ENCODE measurements at regions not wholly inside any gene's neighbourhood (a gene's known extent, or its start where the extent isn't known, plus 50 kb on each side); places are given as distances from the start of the nearest gene placed in this dataset.
"Not testable (repeated sequence)": the region's sequence is repeated elsewhere in the genome, so short reads cannot be mapped to it uniquely, and the experiment has no call there.

DNA sequence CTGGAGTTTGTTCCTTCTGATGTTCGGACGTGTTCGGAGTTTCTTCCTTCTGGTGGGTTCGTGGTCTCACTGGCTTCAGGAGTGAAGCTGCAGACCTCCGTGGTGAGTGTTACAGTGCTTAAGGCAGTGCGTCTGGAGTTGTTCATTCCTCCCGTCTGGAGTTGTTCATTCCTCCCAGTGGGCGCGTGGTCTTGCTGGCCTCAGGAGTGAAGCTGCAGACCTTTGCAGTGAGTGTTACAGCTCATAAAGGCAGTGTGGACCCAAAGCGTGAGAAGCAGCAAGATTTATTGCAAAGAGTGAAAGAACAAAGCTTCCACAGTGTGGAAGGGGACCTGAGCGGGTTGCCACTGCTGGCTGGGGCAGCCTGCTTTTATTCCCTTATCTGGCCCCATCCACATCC, 63.4 kb upstream of the DDHD1 start:
- H3K9me3 ChIP-seq (ENCODE audit: control insufficient read depth, low read depth, low read length); DNase-seq; H3K36me3 ChIP-seq (ENCODE audit: control insufficient read depth, insufficient read depth, low read length); H3K27ac ChIP-seq (ENCODE audit: low read length); H3K4me3 ChIP-seq (ENCODE audit: low read length); H3K27me3 ChIP-seq (ENCODE audit: control insufficient read depth, insufficient read depth, low read length); H3K4me1 ChIP-seq (ENCODE audit: control insufficient read depth, insufficient read depth, low read length): not testable (repeated sequence)
- no CpG with 5 or more reads among the region's 11 CpGs for WGBS (ENCODE audit: insufficient coverage, low lambda C conversion rate)

DNA sequence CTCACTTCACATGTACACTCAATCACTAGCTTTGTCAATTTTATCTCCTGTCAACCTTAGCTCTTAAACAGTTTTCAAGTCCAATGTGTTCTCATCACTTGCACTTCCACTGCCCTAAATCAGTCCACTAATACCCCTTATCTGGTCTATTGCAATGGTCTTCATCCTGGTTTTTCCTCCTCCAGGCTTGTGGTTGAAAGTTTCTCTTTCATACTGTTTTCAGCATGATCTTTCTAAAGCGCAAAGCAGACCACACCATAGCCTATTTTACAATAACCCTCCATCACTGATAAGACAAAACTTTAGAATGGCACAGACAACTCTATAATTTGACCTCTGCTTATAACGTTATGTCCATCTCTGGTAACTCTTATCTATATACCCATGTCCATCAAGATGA, 62.0 kb upstream of the DDHD1 start:
- no peaks in the 10 kb centered on the region for H3K9me3 ChIP-seq (ENCODE audit: control insufficient read depth, low read depth, low read length)
- WGBS (ENCODE audit: insufficient coverage, low lambda C conversion rate), result 88% methylated on average over 2 of the region's 2 CpGs
- no peaks in the 10 kb centered on the region for H3K27me3 ChIP-seq (ENCODE audit: control insufficient read depth, insufficient read depth, low read length)
- H3K4me3 ChIP-seq (ENCODE audit: low read length), result no peak overlapping the region
- no peak for DNase-seq
- H3K36me3 ChIP-seq (ENCODE audit: control insufficient read depth, insufficient read depth, low read length), result no peaks in the 10 kb centered on the region
- H3K27ac ChIP-seq (ENCODE audit: low read length), result no peak overlapping the region
- H3K4me1 ChIP-seq (ENCODE audit: control insufficient read depth, insufficient read depth, low read length), result no peaks in the 10 kb centered on the region

DNA sequence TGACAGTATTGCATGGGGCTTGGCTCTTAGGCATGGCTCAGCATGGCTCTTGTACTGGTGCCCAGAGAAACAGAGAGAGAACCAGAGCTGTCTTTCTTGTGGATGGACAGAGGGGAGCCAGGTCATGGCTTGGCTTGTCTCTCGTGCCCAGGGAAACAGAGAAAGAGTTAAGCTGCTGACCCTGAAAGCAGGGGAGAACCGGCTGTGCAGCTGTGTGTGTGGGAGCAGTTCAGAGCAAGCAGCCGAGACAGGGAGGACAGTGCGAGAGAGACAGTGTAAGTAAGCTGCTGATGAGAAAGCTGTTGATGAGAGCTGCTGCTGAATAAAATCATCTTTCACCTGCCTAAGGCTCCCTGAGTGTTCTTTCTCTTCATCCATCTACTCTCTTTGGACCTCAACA, 61.3 kb upstream of the DDHD1 start:
- no CpG with 5 or more reads among the region's 4 CpGs for WGBS (ENCODE audit: insufficient coverage, low lambda C conversion rate)
- no peak for DNase-seq
- Histone ChIP-seq H3K4me3 (ENCODE audit: low read length) (no peak overlapping the region), H3K4me1 (ENCODE audit: control insufficient read depth, insufficient read depth, low read length) (no peaks in the 10 kb centered on the region), H3K27ac (ENCODE audit: low read length) (no peak overlapping the region), H3K27me3 (ENCODE audit: control insufficient read depth, insufficient read depth, low read length) (no peaks in the 10 kb centered on the region), H3K9me3 (ENCODE audit: control insufficient read depth, low read depth, low read length) (no peaks in the 10 kb centered on the region), H3K36me3 (ENCODE audit: control insufficient read depth, insufficient read depth, low read length) (no peaks in the 10 kb centered on the region)

DNA sequence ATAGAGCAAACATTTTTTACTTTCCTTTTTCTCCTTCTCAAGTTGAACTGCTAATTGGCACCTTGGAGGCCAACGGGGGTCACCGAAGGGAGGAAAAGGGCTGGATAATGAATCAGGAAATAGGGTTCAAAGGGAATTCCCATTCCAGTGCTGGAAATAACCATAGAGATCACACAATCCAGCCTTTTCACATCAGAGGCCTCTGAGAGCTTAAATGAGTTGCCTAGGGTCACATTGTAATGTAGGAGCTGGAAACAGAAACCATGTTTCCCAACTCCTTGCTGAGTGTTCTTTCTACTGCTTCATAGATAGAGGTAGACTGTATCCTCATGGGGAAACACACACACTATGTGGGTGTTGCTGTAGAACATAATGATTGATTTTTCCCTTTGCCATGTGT, 60.6 kb upstream of the DDHD1 start:
- Histone ChIP-seq H3K36me3 (ENCODE audit: control insufficient read depth, insufficient read depth, low read length) (no peaks in the 10 kb centered on the region), H3K27me3 (ENCODE audit: control insufficient read depth, insufficient read depth, low read length) (no peaks in the 10 kb centered on the region), H3K9me3 (ENCODE audit: control insufficient read depth, low read depth, low read length) (no peaks in the 10 kb centered on the region), H3K4me3 (ENCODE audit: low read length) (no peak overlapping the region), H3K4me1 (ENCODE audit: control insufficient read depth, insufficient read depth, low read length) (no peaks in the 10 kb centered on the region), H3K27ac (ENCODE audit: low read length) (no peak overlapping the region)
- DNase-seq, result no peak
- no CpG with 5 or more reads among the region's 2 CpGs for WGBS (ENCODE audit: insufficient coverage, low lambda C conversion rate)

DNA sequence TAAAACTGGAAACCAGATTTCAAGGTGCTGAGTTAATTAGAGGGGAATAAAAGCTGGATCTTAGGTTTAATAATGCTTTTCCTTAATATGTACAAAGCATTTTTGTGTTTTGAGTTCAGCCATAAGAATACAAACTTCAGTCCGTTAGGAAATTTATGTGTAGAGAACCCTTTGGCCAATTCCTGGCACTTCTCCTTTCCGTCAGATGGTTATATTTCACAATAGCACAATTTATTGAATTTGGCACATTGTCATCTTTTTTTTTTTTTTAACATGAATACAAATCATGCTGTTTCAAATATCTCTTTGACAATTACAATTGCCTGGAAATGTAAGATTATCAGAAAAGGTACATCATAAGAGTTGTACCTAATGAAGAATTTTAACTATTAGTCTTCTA, 56.2 kb upstream of the DDHD1 start:
- no peak overlapping the region for H3K27ac ChIP-seq (ENCODE audit: low read length)

More for the DNA sequence above, 56.2 kb upstream of the DDHD1 start:
- H3K9me3 ChIP-seq (ENCODE audit: control insufficient read depth, low read depth, low read length), result no peaks in the 10 kb centered on the region
- WGBS (ENCODE audit: insufficient coverage, low lambda C conversion rate), result 83% methylated on average over 1 of the region's 2 CpGs
- H3K36me3 ChIP-seq (ENCODE audit: control insufficient read depth, insufficient read depth, low read length), result no peaks in the 10 kb centered on the region
- H3K4me1 ChIP-seq (ENCODE audit: control insufficient read depth, insufficient read depth, low read length), result no peaks in the 10 kb centered on the region
- H3K27me3 ChIP-seq (ENCODE audit: control insufficient read depth, insufficient read depth, low read length), result no peaks in the 10 kb centered on the region
- no peak overlapping the region for H3K4me3 ChIP-seq (ENCODE audit: low read length)
- no peak for DNase-seq
